A673 (cell line): ENCODE measurements at regions not wholly inside any gene's neighbourhood (a gene's known extent, or its start where the extent isn't known, plus 50 kb on each side); places are given as distances from the start of the nearest gene placed in this dataset.

ENCODE experiments used
- BruUV-seq: library from RNA; stranded (reverse); fragments of 400-500 nt; replicated peaks from 2 replicates; lab custom pipeline; 2021; lab: Mats Ljungman, UMichigan
- CTCF ChIA-PET: fragments of 300-600 bp; sonication (Branson Sonifier 250); formaldehyde crosslinking; loops from one replicate; lab custom pipeline; 2022; ENCODE audit warnings: antibody characterized with exemption; lab: Charles Lee
- POLR2A ChIA-PET: fragments of 300-600 bp; sonication (Branson Sonifier 250); formaldehyde crosslinking; loops from one replicate; lab custom pipeline; 2022; ENCODE audit warnings: antibody characterized with exemption; ENCODE audit not compliant: low non-redundant PET; lab: Charles Lee
- DNase-seq: peaks from one replicate; pipeline ENCODE4 v3.0.0-alpha.2; 2015; ENCODE audit warnings: low spot score
- H3K27ac ChIP-seq: fragments of 200-600 bp; sonication (generic); 2 replicates; pipeline ENCODE4 v1.5.1; 2016; ENCODE audit warnings: mixed run types, low read depth, mild to moderate bottlenecking, mixed read lengths, antibody characterized with exemption, low read length; ENCODE audit not compliant: poor library complexity, severe bottlenecking
- H3K27me3 ChIP-seq: fragments of 200-600 bp; sonication (generic); replicated peaks from 2 replicates; pipeline ENCODE4 v1.6.1; 2017; ENCODE audit warnings: mixed run types, low read depth, mild to moderate bottlenecking, mixed read lengths, antibody characterized with exemption, low read length; ENCODE audit not compliant: insufficient read depth, poor library complexity
- H3K36me3 ChIP-seq: fragments of 200-600 bp; sonication (generic); 2 replicates; pipeline ENCODE4 v1.6.1; 2016; ENCODE audit warnings: mixed run types, mild to moderate bottlenecking, mixed read lengths, antibody characterized with exemption, low read length; ENCODE audit not compliant: insufficient read depth, poor library complexity, severe bottlenecking
- H3K4me1 ChIP-seq: fragments of 200-600 bp; sonication (generic); 2 replicates; pipeline ENCODE4 v1.6.1; 2017; ENCODE audit warnings: mixed run types, mild to moderate bottlenecking, mixed read lengths, antibody characterized with exemption, low read length; ENCODE audit not compliant: insufficient read depth, poor library complexity, severe bottlenecking
- H3K4me3 ChIP-seq: fragments of 200-600 bp; sonication (generic); 2 replicates; pipeline ENCODE4 v1.5.1; 2016; ENCODE audit warnings: low read depth, mixed run types, mild to moderate bottlenecking, mixed read lengths, low read length; ENCODE audit not compliant: poor library complexity, severe bottlenecking
- H3K9me3 ChIP-seq: fragments of 200-600 bp; sonication (generic); 2 replicates; pipeline ENCODE4 v1.6.1; 2016; ENCODE audit warnings: mixed run types, low read depth, mild to moderate bottlenecking, mixed read lengths, antibody characterized with exemption, low read length; ENCODE audit not compliant: poor library complexity, severe bottlenecking
- CTCF ChIP-seq: fragments of 300-800, 200-600 bp; sonication (generic); conservative IDR thresholded peaks from 2 replicates; pipeline ENCODE4 v1.5.1; 2017; ENCODE audit warnings: low read depth, mild to moderate bottlenecking, antibody characterized with exemption, low read length, moderate library complexity, mixed read lengths
- EZH2 ChIP-seq: fragments of 200-600 bp; sonication (generic); IDR thresholded peaks from 2 replicates; pipeline ENCODE4 v1.6.1; 2017; ENCODE audit warnings: borderline replicate concordance, low read depth, mild to moderate bottlenecking, mixed read lengths, antibody characterized with exemption, low read length; ENCODE audit not compliant: poor library complexity, severe bottlenecking
- intact Hi-C: fragments of 100-400 bp; cut with micrococcal nuclease; formaldehyde crosslinking; loops from one replicate; pipeline ENCODE4 v1.10.0; 2022; ENCODE audit not compliant: unreplicated experiment

GRCh38 chr2:196535061-196535460, 104.5 kb upstream of the CCDC150 start:
- H3K36me3 ChIP-seq, result no peaks in the 10 kb centered on the region
- H3K27me3 ChIP-seq, result no peaks in the 10 kb centered on the region
- H3K4me1 ChIP-seq, result no peaks in the 10 kb centered on the region
- BruUV-seq, result no TSS peak
- ChIA-PET CTCF (no interaction called here), POLR2A (no interaction called here)
- H3K27ac ChIP-seq, result no peak overlapping the region
- intact Hi-C loops, result loop anchor here (5.0 kb wide), 1 partner anchor 222 kb away; no protein-coding TSS in a partner anchor
- H3K4me3 ChIP-seq, result no peak overlapping the region
- no peaks in the 10 kb centered on the region for H3K9me3 ChIP-seq
- no peak for DNase-seq
- TF ChIP-seq CTCF, result no peak
- no peak for TF ChIP-seq EZH2

- ChIA-PET CTCF (no interaction called here), POLR2A (no interaction called here)
- H3K27me3 ChIP-seq, result no peaks in the 10 kb centered on the region
- no TSS peak for BruUV-seq
- intact Hi-C loops, result loop anchor here (5.0 kb wide), 1 partner anchor 222 kb away; no protein-coding TSS in a partner anchor
- peak; percentile 31; the same call in 1 of the 2 replicates for TF ChIP-seq CTCF
- no peak for TF ChIP-seq EZH2
- no peaks in the 10 kb centered on the region for H3K36me3 ChIP-seq
- H3K4me3 ChIP-seq, result no peak overlapping the region
- H3K4me1 ChIP-seq, result no peaks in the 10 kb centered on the region
- H3K9me3 ChIP-seq, result no peaks in the 10 kb centered on the region
- peak; percentile 11 for DNase-seq
- H3K27ac ChIP-seq, result no peak overlapping the region
These were observed 103.8 kb upstream of the CCDC150 start for GRCh38 chr2:196535742-196536141.

- POLR2A ChIA-PET, result no interaction called here
- no peaks in the 10 kb centered on the region for H3K9me3 ChIP-seq
- no peaks in the 10 kb centered on the region for H3K36me3 ChIP-seq
- H3K4me3 ChIP-seq, result no peak overlapping the region
- H3K4me1 ChIP-seq, result no peaks in the 10 kb centered on the region
- TF ChIP-seq EZH2 (no peak), CTCF (no peak)
- CTCF ChIA-PET, result no interaction called here
- intact Hi-C loops, result loop anchor here (5.0 kb wide), 1 partner anchor 220 kb away; no protein-coding TSS in a partner anchor
- no peak for DNase-seq
- H3K27ac ChIP-seq, result no peak overlapping the region
- no peaks in the 10 kb centered on the region for H3K27me3 ChIP-seq
- BruUV-seq, result no TSS peak
These were observed 102.2 kb upstream of the CCDC150 start for GRCh38 chr2:196537311-196537710.
